Neural cell (in vitro differentiated cells): ENCODE measurements at regions not wholly inside any gene's neighbourhood (a gene's known extent, or its start where the extent isn't known, plus 50 kb on each side); places are given as distances from the start of the nearest gene placed in this dataset.

ENCODE experiments used
- H2AFZ ChIP-seq: fragments of 200-600, 300-800 bp; sonication (generic), shearing (Covaris generic); 2 replicates; pipeline ENCODE4 v1.6.0; 2014; ENCODE audit warnings: low read depth, mild to moderate bottlenecking, antibody characterized with exemption, low read length, moderate library complexity
- H3F3A ChIP-seq: fragments of 200-600 bp; shearing (Covaris generic); 2 replicates; pipeline ENCODE4 v1.6.1; 2016; ENCODE audit warnings: mild to moderate bottlenecking, moderate library complexity, mixed read lengths, antibody characterized with exemption, low read length; ENCODE audit not compliant: insufficient read depth, poor library complexity, severe bottlenecking
- H3K27ac ChIP-seq: fragments of 200-600, 300-800 bp; sonication (generic), shearing (Covaris generic); 2 replicates; pipeline ENCODE4 v1.5.1; 2014; ENCODE audit warnings: mild to moderate bottlenecking, low read length, moderate library complexity
- H3K27me3 ChIP-seq: fragments of 300-800, 200-600 bp; sonication (generic), shearing (Covaris generic); 2 replicates; pipeline ENCODE4 v1.6.0; 2014; ENCODE audit warnings: mild to moderate bottlenecking, low read depth, low read length, moderate library complexity; ENCODE audit not compliant: insufficient read depth
- H3K36me3 ChIP-seq: fragments of 300-800, 200-600 bp; sonication (generic), shearing (Covaris generic); 2 replicates; pipeline ENCODE4 v1.5.1; 2014; ENCODE audit warnings: mild to moderate bottlenecking, antibody characterized with exemption, low read length, moderate library complexity; ENCODE audit not compliant: insufficient read depth
- H3K4me2 ChIP-seq: fragments of 300-800, 200-600 bp; sonication (generic), shearing (Covaris generic); 2 replicates; pipeline ENCODE4 v1.6.0; 2014; ENCODE audit warnings: mild to moderate bottlenecking, low read length
- H3K4me3 ChIP-seq: fragments of 300-800, 200-600 bp; sonication (generic), shearing (Covaris generic); 2 replicates; pipeline ENCODE4 v1.5.1; 2014; ENCODE audit warnings: mild to moderate bottlenecking, low read length, moderate library complexity
- H3K79me2 ChIP-seq: fragments of 200-600 bp; shearing (Covaris generic); replicated peaks from 2 replicates; pipeline ENCODE4 v1.6.0; 2014; ENCODE audit warnings: mild to moderate bottlenecking, low read length, moderate library complexity; ENCODE audit not compliant: insufficient read depth
- H3K9ac ChIP-seq: fragments of 300-800, 200-600 bp; sonication (generic), shearing (Covaris generic); 2 replicates; pipeline ENCODE4 v1.6.1; 2016; ENCODE audit warnings: mild to moderate bottlenecking, low read length, mixed read lengths
- H3K9me2 ChIP-seq: fragments of 200-600 bp; shearing (Covaris generic); 2 replicates; pipeline ENCODE4 v1.6.1; 2016; ENCODE audit warnings: mild to moderate bottlenecking, low read length, mixed read lengths; ENCODE audit not compliant: insufficient read depth
- H3K9me3 ChIP-seq: fragments of 200-600, 300-800 bp; sonication (generic), shearing (Covaris generic); 2 replicates; pipeline ENCODE4 v1.6.1; 2016; ENCODE audit warnings: mild to moderate bottlenecking, mixed run types, low read length, moderate library complexity, mixed read lengths
- H4K20me1 ChIP-seq: fragments of 200-600 bp; shearing (Covaris generic); 2 replicates; pipeline ENCODE4 v1.6.1; 2016; ENCODE audit warnings: mild to moderate bottlenecking, mixed run types; ENCODE audit not compliant: insufficient read depth
- EP300 ChIP-seq: fragments of 450-650 bp; conservative IDR thresholded peaks from 2 replicates; pipeline ENCODE4 v1.6.1; 2014; ENCODE audit warnings: antibody characterized with exemption, mild to moderate bottlenecking, moderate library complexity; ENCODE audit not compliant: poor library complexity, severe bottlenecking
- EZH2 ChIP-seq: fragments of 200-600, 300-800 bp; shearing (Covaris generic), sonication (generic); IDR thresholded peaks from 2 replicates; pipeline ENCODE4 v1.6.1; 2014; ENCODE audit warnings: antibody characterized with exemption, low read length, borderline replicate concordance, mild to moderate bottlenecking; ENCODE audit not compliant: insufficient read depth, poor library complexity, severe bottlenecking
- MXI1 ChIP-seq: fragments of 450-650 bp; conservative IDR thresholded peaks from 2 replicates; pipeline ENCODE4 v1.6.1; 2014; ENCODE audit warnings: antibody characterized with exemption, mild to moderate bottlenecking; ENCODE audit not compliant: poor library complexity, severe bottlenecking
- POLR2AphosphoS5 ChIP-seq: IDR thresholded peaks from 2 replicates; pipeline ENCODE4 v1.6.1; 2012
- RAD21 ChIP-seq: fragments of 450-650 bp; conservative IDR thresholded peaks from 2 replicates; pipeline ENCODE4 v1.6.1; 2014; ENCODE audit warnings: antibody characterized with exemption, mild to moderate bottlenecking, moderate library complexity
- SMC3 ChIP-seq: fragments of 450-650 bp; conservative IDR thresholded peaks from 2 replicates; pipeline ENCODE4 v1.6.1; 2014; ENCODE audit warnings: antibody characterized with exemption, mild to moderate bottlenecking, moderate library complexity; ENCODE audit not compliant: poor library complexity
- TAF1 ChIP-seq: IDR thresholded peaks from 2 replicates; pipeline ENCODE4 v1.6.1; 2012; ENCODE audit warnings: low read depth
- TF ChIP-seq, protein P1 (sequence below): IDR thresholded peaks from 2 replicates; pipeline ENCODE4 v1.6.1; 2012; ENCODE audit warnings: borderline replicate concordance
- TF ChIP-seq, protein P2 (sequence below): fragments of 450-650 bp; IDR thresholded peaks from 2 replicates; pipeline ENCODE4 v1.5.1; 2014; ENCODE audit warnings: antibody characterized with exemption, mild to moderate bottlenecking, moderate library complexity; ENCODE audit not compliant: poor library complexity, severe bottlenecking

DNA sequence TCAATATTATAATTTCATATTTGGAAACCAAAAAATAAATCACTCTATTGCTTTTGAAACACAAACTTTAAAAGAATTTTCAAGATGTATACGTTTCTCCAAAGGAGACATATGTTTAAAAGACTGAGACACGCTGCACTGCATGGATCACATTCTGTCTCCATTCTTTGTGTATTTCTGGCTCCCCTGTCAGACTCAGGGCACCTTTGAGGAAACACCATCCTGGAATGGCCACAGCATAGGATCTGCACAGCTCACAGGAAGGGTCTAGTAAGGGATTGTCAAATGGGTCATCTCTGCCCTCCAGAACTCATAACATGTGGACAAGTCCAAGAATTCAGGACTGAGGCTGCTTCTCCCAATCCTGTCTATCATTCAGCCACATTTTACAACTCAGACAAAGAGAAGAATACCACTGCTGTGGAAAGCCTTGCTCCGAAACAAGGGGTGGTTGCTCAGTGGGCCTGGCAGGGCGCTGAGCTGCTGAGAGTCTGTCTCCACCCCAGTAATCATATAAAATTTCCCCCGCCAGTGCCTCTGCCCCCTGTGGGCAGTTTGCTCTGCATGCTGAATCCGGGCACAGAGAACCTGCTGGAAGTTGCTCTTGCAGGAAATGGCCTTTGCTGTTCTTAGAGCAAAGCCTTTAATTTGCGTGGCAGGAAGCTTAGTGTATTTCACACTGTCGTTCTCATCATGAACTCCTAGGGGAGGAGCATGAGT, 85.3 kb upstream of the KLHL29 start:
- Histone ChIP-seq H3F3A (no peaks in the 10 kb centered on the region), H3K9ac (no peak overlapping the region), H3K27ac (no peak overlapping the region), H3K9me2 (no peaks in the 10 kb centered on the region), H4K20me1 (no peaks in the 10 kb centered on the region), H2AFZ (no peak overlapping the region), H3K36me3 (no peaks in the 10 kb centered on the region), H3K79me2 (no peaks in the 10 kb centered on the region), H3K4me2 (no peak overlapping the region), H3K9me3 (no peaks in the 10 kb centered on the region), H3K4me3 (no peak overlapping the region), H3K27me3 (no peaks in the 10 kb centered on the region)
- TF ChIP-seq POLR2AphosphoS5 (no peak), MXI1 (no peak), EZH2 (no peak), EP300 (no peak), SMC3 (no peak), TAF1 (no peak), RAD21 (no peak)
- TF ChIP-seq, protein P1, sequence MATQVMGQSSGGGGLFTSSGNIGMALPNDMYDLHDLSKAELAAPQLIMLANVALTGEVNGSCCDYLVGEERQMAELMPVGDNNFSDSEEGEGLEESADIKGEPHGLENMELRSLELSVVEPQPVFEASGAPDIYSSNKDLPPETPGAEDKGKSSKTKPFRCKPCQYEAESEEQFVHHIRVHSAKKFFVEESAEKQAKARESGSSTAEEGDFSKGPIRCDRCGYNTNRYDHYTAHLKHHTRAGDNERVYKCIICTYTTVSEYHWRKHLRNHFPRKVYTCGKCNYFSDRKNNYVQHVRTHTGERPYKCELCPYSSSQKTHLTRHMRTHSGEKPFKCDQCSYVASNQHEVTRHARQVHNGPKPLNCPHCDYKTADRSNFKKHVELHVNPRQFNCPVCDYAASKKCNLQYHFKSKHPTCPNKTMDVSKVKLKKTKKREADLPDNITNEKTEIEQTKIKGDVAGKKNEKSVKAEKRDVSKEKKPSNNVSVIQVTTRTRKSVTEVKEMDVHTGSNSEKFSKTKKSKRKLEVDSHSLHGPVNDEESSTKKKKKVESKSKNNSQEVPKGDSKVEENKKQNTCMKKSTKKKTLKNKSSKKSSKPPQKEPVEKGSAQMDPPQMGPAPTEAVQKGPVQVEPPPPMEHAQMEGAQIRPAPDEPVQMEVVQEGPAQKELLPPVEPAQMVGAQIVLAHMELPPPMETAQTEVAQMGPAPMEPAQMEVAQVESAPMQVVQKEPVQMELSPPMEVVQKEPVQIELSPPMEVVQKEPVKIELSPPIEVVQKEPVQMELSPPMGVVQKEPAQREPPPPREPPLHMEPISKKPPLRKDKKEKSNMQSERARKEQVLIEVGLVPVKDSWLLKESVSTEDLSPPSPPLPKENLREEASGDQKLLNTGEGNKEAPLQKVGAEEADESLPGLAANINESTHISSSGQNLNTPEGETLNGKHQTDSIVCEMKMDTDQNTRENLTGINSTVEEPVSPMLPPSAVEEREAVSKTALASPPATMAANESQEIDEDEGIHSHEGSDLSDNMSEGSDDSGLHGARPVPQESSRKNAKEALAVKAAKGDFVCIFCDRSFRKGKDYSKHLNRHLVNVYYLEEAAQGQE: no peak

DNA sequence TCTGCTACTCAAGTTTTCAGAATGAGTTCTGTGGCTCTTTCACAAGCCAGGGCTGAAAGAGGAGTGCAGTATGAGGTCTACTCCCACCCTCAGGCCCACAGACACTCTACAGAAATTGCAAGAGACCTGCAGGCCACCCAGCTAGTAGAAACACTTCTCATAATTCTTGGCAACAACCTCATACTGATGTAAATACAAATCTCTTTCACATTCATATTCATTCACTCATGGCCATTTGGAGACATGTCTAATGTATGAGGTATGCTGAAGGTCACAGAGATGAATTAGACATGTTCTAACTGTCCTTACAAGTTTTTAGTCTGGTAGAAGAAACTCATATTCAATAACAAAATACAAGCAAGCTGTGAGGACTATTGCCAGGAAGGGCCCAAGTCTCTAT, 83.8 kb upstream of the KLHL29 start:
- no peak overlapping the region for H3K4me3 ChIP-seq
- H3K9me2 ChIP-seq: no peaks in the 10 kb centered on the region
- H3K9me3 ChIP-seq: no peaks in the 10 kb centered on the region
- H3K27ac ChIP-seq: no peak overlapping the region
- no peak overlapping the region for H2AFZ ChIP-seq
- no peak overlapping the region for H3K4me2 ChIP-seq
- H4K20me1 ChIP-seq: no peaks in the 10 kb centered on the region
- TF ChIP-seq RAD21: no peak
- TF ChIP-seq EP300: no peak
- H3F3A ChIP-seq: no peaks in the 10 kb centered on the region
- no peaks in the 10 kb centered on the region for H3K79me2 ChIP-seq
- no peak overlapping the region for H3K9ac ChIP-seq
- no peaks in the 10 kb centered on the region for H3K36me3 ChIP-seq
- H3K27me3 ChIP-seq: no peaks in the 10 kb centered on the region

DNA sequence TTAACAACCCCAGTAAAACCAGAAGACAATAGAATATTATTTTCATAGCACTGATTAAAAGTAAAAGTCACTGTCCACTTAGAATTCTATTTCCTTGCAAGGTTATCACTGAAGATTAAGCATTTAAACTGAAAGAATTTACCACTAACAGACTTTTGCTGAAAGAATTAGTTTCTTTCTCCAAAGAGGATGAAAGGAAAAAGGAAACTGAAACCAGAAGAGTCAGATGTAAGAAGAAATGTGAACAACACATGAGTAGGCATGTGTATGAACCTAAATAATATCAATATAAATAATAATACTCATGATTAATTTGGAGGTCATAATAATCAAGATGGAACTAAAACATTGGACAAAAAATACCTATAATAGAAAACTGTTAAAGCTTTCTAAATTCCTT, 82.4 kb upstream of the KLHL29 start:
- Histone ChIP-seq H3K36me3 (no peaks in the 10 kb centered on the region), H2AFZ (no peak overlapping the region), H3K9me3 (no peaks in the 10 kb centered on the region), H3K27me3 (no peaks in the 10 kb centered on the region), H3F3A (no peaks in the 10 kb centered on the region), H3K79me2 (no peaks in the 10 kb centered on the region), H4K20me1 (no peaks in the 10 kb centered on the region), H3K9ac (no peak overlapping the region), H3K4me3 (no peak overlapping the region), H3K27ac (no peak overlapping the region), H3K9me2 (no peaks in the 10 kb centered on the region), H3K4me2 (no peak overlapping the region)
- no peak for TF ChIP-seq RAD21
- TF ChIP-seq, protein P2, sequence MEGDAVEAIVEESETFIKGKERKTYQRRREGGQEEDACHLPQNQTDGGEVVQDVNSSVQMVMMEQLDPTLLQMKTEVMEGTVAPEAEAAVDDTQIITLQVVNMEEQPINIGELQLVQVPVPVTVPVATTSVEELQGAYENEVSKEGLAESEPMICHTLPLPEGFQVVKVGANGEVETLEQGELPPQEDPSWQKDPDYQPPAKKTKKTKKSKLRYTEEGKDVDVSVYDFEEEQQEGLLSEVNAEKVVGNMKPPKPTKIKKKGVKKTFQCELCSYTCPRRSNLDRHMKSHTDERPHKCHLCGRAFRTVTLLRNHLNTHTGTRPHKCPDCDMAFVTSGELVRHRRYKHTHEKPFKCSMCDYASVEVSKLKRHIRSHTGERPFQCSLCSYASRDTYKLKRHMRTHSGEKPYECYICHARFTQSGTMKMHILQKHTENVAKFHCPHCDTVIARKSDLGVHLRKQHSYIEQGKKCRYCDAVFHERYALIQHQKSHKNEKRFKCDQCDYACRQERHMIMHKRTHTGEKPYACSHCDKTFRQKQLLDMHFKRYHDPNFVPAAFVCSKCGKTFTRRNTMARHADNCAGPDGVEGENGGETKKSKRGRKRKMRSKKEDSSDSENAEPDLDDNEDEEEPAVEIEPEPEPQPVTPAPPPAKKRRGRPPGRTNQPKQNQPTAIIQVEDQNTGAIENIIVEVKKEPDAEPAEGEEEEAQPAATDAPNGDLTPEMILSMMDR: no peak
- no peak for TF ChIP-seq POLR2AphosphoS5
- TF ChIP-seq TAF1: no peak
- no peak for TF ChIP-seq SMC3
- no peak for TF ChIP-seq EP300
- TF ChIP-seq, protein P1: no peak
- TF ChIP-seq MXI1: no peak
- TF ChIP-seq EZH2: no peak
